Vagina (tissue), 2 donors: ENCODE measurements at regions not wholly inside any gene's neighbourhood (a gene's known extent, or its start where the extent isn't known, plus 50 kb on each side); places are given as distances from the start of the nearest gene placed in this dataset.

Source experiments
- DNase-seq, 2 donors: peaks; one replicate each; pipeline ENCODE4 v3.0.0-alpha.2; 2017; ENCODE audit errors: extremely low spot score in 2 of 2
- H3K27ac ChIP-seq: fragments of 200-600 bp; sonication (generic); one replicate; pipeline ENCODE4 v1.5.1; 2019
- H3K27me3 ChIP-seq: fragments of 200-600 bp; sonication (generic); one replicate; pipeline ENCODE4 v1.5.1; 2019
- H3K36me3 ChIP-seq, 2 donors: fragments of 200-600 bp; sonication (generic); one replicate each; pipeline ENCODE4 v1.5.1; 2017 to 2019
- H3K4me1 ChIP-seq: fragments of 200-600 bp; sonication (generic); one replicate; pipeline ENCODE4 v1.5.1; 2019
- H3K4me3 ChIP-seq, 2 donors: fragments of 200-600 bp; sonication (generic); 1 replicate in 1 of 2; 2 replicates in 1 of 2; pipeline ENCODE4 v1.5.1; 2016 to 2019
- H3K9me3 ChIP-seq: fragments of 200-600 bp; sonication (generic); one replicate; pipeline ENCODE4 v1.5.1; 2019
- POLR2A ChIP-seq, 2 donors: fragments of 450-650 bp; IDR thresholded peaks; one replicate each; pipeline ENCODE4 v1.6.1; 2017; ENCODE audit warnings: antibody characterized with exemption in 2 of 2, mild to moderate bottlenecking in 2 of 2, moderate library complexity in 2 of 2
- POLR2AphosphoS5 ChIP-seq, 2 donors: sonication (generic); formaldehyde crosslinking; IDR thresholded peaks; one replicate each; pipeline ENCODE4 v1.9.0; 2017; ENCODE audit warnings: antibody characterized with exemption in 2 of 2, mild to moderate bottlenecking in 2 of 2, low read depth in 1 of 2; ENCODE audit not compliant: insufficient read depth in 1 of 2
- intact Hi-C: fragments of 100-400 bp; cut with DNase I; formaldehyde crosslinking; loops from one replicate; pipeline ENCODE4 v1.15.1; 2023
- TF ChIP-seq, protein P1 (sequence below), 3 experiments: fragments of 450-650 bp in 2 of 3; fragments of 200-600 bp in 1 of 3; sonication (generic) in 1 of 3; IDR thresholded peaks; one replicate each; pipeline ENCODE4 v1.5.1; 2017 to 2019; ENCODE audit warnings: antibody characterized with exemption in 3 of 3, mild to moderate bottlenecking in 2 of 3, moderate library complexity in 2 of 3

DNA sequence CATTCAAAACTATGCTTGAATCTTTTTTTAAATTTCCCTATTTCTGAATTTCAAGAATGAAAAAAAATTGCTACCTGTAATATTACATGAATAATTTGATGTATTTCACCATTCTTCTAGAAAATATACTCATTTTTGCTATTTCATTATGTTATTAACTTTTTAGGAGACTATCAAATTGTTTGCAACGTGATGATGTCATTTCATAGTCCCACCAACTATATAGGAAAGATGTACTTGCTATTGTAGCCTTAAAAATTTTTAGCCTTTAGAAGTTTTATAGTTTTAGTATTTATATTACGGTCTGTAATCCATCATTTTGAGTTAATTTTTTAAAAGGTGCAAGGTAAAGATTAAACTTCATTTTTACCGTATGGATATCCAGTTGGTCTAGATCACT is 81.4 kb upstream of the AHI1 start:
- no peaks in the 10 kb centered on the region for H3K9me3 ChIP-seq
- no peak overlapping the region for H3K4me3 ChIP-seq
- TF ChIP-seq, protein P1, sequence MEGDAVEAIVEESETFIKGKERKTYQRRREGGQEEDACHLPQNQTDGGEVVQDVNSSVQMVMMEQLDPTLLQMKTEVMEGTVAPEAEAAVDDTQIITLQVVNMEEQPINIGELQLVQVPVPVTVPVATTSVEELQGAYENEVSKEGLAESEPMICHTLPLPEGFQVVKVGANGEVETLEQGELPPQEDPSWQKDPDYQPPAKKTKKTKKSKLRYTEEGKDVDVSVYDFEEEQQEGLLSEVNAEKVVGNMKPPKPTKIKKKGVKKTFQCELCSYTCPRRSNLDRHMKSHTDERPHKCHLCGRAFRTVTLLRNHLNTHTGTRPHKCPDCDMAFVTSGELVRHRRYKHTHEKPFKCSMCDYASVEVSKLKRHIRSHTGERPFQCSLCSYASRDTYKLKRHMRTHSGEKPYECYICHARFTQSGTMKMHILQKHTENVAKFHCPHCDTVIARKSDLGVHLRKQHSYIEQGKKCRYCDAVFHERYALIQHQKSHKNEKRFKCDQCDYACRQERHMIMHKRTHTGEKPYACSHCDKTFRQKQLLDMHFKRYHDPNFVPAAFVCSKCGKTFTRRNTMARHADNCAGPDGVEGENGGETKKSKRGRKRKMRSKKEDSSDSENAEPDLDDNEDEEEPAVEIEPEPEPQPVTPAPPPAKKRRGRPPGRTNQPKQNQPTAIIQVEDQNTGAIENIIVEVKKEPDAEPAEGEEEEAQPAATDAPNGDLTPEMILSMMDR (IDR thresholded peaks at IDR 0.05), result no peak
- TF ChIP-seq POLR2A (IDR thresholded peaks at IDR 0.05) (no peak), POLR2AphosphoS5 (IDR thresholded peaks at IDR 0.05; ENCODE audit: insufficient read depth in 1 of 2, low read depth in 1 of 2) (no peak)
- DNase-seq, result no peak
- no peaks in the 10 kb centered on the region for H3K4me1 ChIP-seq
- no peaks in the 10 kb centered on the region for H3K36me3 ChIP-seq
- intact Hi-C loops, result no loop called here
- H3K27me3 ChIP-seq, result no peaks in the 10 kb centered on the region
- no peak overlapping the region for H3K27ac ChIP-seq

DNA sequence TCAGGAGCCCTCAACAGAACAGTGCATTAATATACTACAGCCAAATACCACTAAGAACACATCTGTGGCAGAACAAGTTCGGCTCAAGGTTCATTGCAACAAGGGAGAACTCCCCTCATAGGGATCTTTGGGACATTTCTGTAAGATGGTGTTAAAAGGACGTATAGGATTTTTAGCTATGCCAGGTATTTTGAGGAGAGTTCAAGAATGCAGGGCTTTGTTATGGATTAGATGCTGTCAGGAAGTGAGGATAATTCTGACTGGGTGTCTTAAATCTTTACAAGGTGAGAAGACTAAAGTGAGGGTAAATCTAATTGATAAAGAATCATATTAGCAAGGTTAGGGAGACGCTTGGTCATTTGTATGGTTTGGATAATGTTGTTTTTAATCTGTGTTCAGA is 83.7 kb upstream of the AHI1 start:
- Histone ChIP-seq H3K4me3 (no peak overlapping the region), H3K27ac (no peak overlapping the region), H3K4me1 (no peaks in the 10 kb centered on the region), H3K27me3 (no peaks in the 10 kb centered on the region), H3K36me3 (no peaks in the 10 kb centered on the region), H3K9me3 (no peaks in the 10 kb centered on the region)
- DNase-seq, result no peak
- intact Hi-C loops, result no loop called here
- TF ChIP-seq POLR2A (IDR thresholded peaks at IDR 0.05) (no peak), POLR2AphosphoS5 (IDR thresholded peaks at IDR 0.05; ENCODE audit: insufficient read depth in 1 of 2, low read depth in 1 of 2) (no peak)
- TF ChIP-seq, protein P1 (IDR thresholded peaks at IDR 0.05), result no peak

DNA sequence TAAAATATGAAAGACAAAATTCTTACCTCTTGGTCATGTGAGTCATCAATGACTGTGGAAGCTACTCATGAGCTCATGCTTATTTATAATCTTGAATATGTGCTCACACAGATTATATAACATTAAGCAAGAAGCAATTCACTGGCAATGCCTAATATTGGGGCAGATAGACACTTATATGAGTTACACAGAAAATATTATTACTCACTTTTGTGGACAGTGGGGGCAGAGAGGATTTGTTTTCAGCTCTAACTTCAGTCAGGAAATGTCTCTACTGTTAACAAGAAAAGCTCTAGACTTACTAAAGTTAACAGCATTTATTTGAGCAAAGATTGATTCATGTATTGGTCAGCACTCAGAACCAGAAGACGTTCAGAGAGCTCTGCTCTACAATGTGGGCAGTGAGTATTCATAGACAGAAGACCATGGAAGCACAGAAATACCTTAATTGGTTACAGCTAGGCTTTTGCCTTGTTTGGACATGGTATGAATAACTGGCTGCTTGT is 85.8 kb upstream of the AHI1 start:
- no peaks in the 10 kb centered on the region for H3K9me3 ChIP-seq
- no peaks in the 10 kb centered on the region for H3K4me1 ChIP-seq
- H3K4me3 ChIP-seq, result no peak overlapping the region
- H3K27me3 ChIP-seq, result no peaks in the 10 kb centered on the region
- H3K36me3 ChIP-seq, result no peaks in the 10 kb centered on the region
- no peak overlapping the region for H3K27ac ChIP-seq
- TF ChIP-seq POLR2A (IDR thresholded peaks at IDR 0.05) (no peak), POLR2AphosphoS5 (IDR thresholded peaks at IDR 0.05; ENCODE audit: insufficient read depth in 1 of 2, low read depth in 1 of 2) (no peak)
- TF ChIP-seq, protein P1 (IDR thresholded peaks at IDR 0.05), result no peak
- intact Hi-C loops, result no loop called here
- DNase-seq, result no peak

DNA sequence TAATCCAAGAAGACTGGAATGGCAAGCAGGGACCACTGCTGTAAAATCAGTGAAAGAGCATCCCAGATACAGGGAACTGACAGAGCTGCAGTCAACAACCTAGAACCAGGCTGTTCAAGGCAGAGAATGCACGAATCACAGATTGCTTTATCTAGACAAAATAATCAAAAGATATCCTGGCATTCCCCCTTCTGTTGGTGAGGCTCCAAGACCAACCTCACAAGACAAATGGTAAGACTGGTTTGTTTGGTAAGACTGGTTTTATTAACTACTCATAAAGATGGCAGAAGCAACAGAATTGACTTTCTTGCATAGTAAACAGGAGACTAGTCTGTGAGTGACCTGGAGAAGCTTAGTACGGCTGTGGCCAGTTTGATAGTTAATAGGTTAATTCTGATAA is 88.8 kb upstream of the AHI1 start:
- Histone ChIP-seq H3K27me3 (no peaks in the 10 kb centered on the region), H3K4me3 (no peak overlapping the region), H3K4me1 (no peaks in the 10 kb centered on the region), H3K27ac (no peak overlapping the region), H3K36me3 (no peaks in the 10 kb centered on the region), H3K9me3 (no peaks in the 10 kb centered on the region)
- DNase-seq, result no peak
- intact Hi-C loops, result no loop called here
- no peak for TF ChIP-seq POLR2A (IDR thresholded peaks at IDR 0.05)
- no peak for TF ChIP-seq POLR2AphosphoS5 (IDR thresholded peaks at IDR 0.05; ENCODE audit: insufficient read depth in 1 of 2, low read depth in 1 of 2)
- TF ChIP-seq, protein P1 (IDR thresholded peaks at IDR 0.05), result no peak

DNA sequence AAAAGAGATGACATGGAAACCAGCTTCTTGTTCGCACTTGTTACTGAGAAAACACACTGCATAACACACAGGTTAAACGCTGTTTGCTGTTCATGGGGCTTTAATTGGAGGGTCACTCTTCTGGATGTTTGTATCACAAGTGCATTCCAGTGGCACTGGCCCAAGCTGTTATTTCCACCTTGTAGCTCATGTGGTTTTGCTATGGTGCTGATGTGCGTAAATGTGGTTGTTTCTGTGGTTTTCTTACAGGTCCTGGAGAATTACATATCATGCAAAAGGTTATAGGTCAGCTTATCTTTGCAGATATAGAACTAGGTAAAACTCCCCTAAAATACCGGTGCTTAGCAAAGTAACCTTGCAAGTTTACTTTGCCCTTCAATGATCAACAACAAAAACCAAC is 89.3 kb upstream of the AHI1 start:
- TF ChIP-seq, protein P1 (IDR thresholded peaks at IDR 0.05), result no peak
- TF ChIP-seq POLR2A (IDR thresholded peaks at IDR 0.05) (no peak), POLR2AphosphoS5 (IDR thresholded peaks at IDR 0.05; ENCODE audit: insufficient read depth in 1 of 2, low read depth in 1 of 2) (no peak)
- H3K27me3 ChIP-seq, result no peaks in the 10 kb centered on the region
- no peak for DNase-seq
- H3K27ac ChIP-seq, result no peak overlapping the region
- no peaks in the 10 kb centered on the region for H3K9me3 ChIP-seq
- intact Hi-C loops, result no loop called here
- no peak overlapping the region for H3K4me3 ChIP-seq
- no peaks in the 10 kb centered on the region for H3K36me3 ChIP-seq
- no peaks in the 10 kb centered on the region for H3K4me1 ChIP-seq
